Astrocyte (in vitro differentiated cells and primary cell): ENCODE measurements at regions not wholly inside any gene's neighbourhood (a gene's known extent, or its start where the extent isn't known, plus 50 kb on each side); places are given as distances from the start of the nearest gene placed in this dataset.

Experiments
- EZH2 ChIP-seq: IDR thresholded peaks from 2 replicates; pipeline ENCODE4 v1.6.1; 2012; ENCODE audit warnings: mild to moderate bottlenecking, low read length, inconsistent platforms; ENCODE audit not compliant: insufficient read depth
- TF ChIP-seq, protein P1 (sequence below): IDR thresholded peaks from 2 replicates; pipeline ENCODE4 v1.5.1; 2011; ENCODE audit warnings: low read depth, mild to moderate bottlenecking, inconsistent platforms, low read length, moderate library complexity; ENCODE audit not compliant: insufficient read depth

DNA sequence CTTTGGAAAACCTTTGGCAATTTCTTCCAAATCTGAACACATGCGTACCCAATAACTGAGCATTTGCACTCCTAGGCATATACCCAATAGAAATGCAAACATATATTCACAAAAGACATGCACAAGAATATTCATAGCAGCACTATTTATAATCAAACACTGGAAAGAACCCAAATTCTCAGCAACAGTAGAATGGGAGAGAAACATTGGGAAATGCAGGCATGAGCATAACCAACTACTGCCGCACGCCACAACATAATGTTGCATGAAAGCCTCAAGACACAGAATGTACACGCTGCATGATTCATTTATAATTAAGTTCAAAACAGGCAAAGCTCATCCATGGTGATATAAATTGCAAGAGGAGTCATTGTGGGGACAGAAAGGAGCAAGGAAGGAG, 69.5 kb upstream of the FBXO28 start:
- TF ChIP-seq, protein P1, sequence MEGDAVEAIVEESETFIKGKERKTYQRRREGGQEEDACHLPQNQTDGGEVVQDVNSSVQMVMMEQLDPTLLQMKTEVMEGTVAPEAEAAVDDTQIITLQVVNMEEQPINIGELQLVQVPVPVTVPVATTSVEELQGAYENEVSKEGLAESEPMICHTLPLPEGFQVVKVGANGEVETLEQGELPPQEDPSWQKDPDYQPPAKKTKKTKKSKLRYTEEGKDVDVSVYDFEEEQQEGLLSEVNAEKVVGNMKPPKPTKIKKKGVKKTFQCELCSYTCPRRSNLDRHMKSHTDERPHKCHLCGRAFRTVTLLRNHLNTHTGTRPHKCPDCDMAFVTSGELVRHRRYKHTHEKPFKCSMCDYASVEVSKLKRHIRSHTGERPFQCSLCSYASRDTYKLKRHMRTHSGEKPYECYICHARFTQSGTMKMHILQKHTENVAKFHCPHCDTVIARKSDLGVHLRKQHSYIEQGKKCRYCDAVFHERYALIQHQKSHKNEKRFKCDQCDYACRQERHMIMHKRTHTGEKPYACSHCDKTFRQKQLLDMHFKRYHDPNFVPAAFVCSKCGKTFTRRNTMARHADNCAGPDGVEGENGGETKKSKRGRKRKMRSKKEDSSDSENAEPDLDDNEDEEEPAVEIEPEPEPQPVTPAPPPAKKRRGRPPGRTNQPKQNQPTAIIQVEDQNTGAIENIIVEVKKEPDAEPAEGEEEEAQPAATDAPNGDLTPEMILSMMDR: no peak
- TF ChIP-seq EZH2: no peak
